ENCODE measurements at regions not wholly inside any gene's neighbourhood (a gene's known extent, or its start where the extent isn't known, plus 50 kb on each side); places are given as distances from the start of the nearest gene placed in this dataset.

GRCh38 chr1:195756109-195756508, 852.1 kb downstream of the KCNT2 start:
- TF ChIP-seq JUND (IDR thresholded peaks at IDR 0.05; ENCODE audit: borderline replicate concordance, low read depth, low read length) (no peak), JUND (tag; IDR thresholded peaks at IDR 0.05; ENCODE audit: borderline replicate concordance, low read depth, low read length) (no peak), ZBTB8A (IDR thresholded peaks at IDR 0.05; ENCODE audit: partially characterized antibody) (no peak), CREB5 (CRISPR knock-in tag; IDR thresholded peaks at IDR 0.05) (no peak), EZH2 (IDR thresholded peaks at IDR 0.05; ENCODE audit: borderline replicate concordance, low read depth, low read length) (no peak)

Data from K562 (cell line).